WTC11 (cell line): ENCODE measurements at regions not wholly inside any gene's neighbourhood (a gene's known extent, or its start where the extent isn't known, plus 50 kb on each side); places are given as distances from the start of the nearest gene placed in this dataset.

Experiments
- ATAC-seq: fragments of 200-7000 bp; cut with Tn5 transposase; 2 replicates; pipeline ENCODE4 v1.10.0; 2021; ENCODE audit warnings: mild to moderate bottlenecking, moderate library complexity
- CTCF ChIA-PET: fragments of 300-600 bp; sonication (Branson Sonifier 250); formaldehyde crosslinking; loops from one replicate; lab custom pipeline; 2021; ENCODE audit warnings: antibody characterized with exemption; lab: Charles Lee
- POLR2A ChIA-PET: fragments of 350-600 bp; sonication (Branson Sonifier 250); formaldehyde crosslinking; loops from one replicate; lab custom pipeline; 2021; ENCODE audit warnings: antibody characterized with exemption; lab: Charles Lee
- DNase-seq: peaks from one replicate; pipeline ENCODE4 v3.0.0; 2021; ENCODE audit warnings: low spot score
- H3K27ac Mint-ChIP-seq: 2 replicates; pipeline ENCODE4 v1.8.0; 2021; ENCODE audit warnings: mixed read lengths
- H3K27me3 Mint-ChIP-seq: 2 replicates; pipeline ENCODE4 v1.8.0; 2021; ENCODE audit warnings: low read depth, mild to moderate bottlenecking, moderate library complexity, mixed read lengths
- H3K36me3 Mint-ChIP-seq: 2 replicates; pipeline ENCODE4 v1.8.0; 2021; ENCODE audit warnings: mixed read lengths
- H3K4me1 Mint-ChIP-seq: 2 replicates; pipeline ENCODE4 v1.8.0; 2022; ENCODE audit warnings: mixed read lengths
- H3K4me3 Mint-ChIP-seq: 2 replicates; pipeline ENCODE4 v1.8.0; 2021; ENCODE audit warnings: mild to moderate bottlenecking, moderate library complexity, mixed read lengths
- H3K9me3 Mint-ChIP-seq: 2 replicates; pipeline ENCODE4 v1.8.0; 2021; ENCODE audit warnings: mixed read lengths
- ELF4 ChIP-seq: sonication (generic); formaldehyde crosslinking; IDR thresholded peaks from 2 replicates; pipeline ENCODE4 v1.8.1; 2022; ENCODE audit warnings: low read depth, mild to moderate bottlenecking, moderate library complexity, missing genetic modification reagents
- HMGA2 ChIP-seq: fragments of 250-450 bp; sonication (Bioruptor Pico); IDR thresholded peaks from 2 replicates; pipeline ENCODE4 v1.4.0; 2021; ENCODE audit warnings: mild to moderate bottlenecking, moderate library complexity
- KAT7 ChIP-seq: sonication (generic); formaldehyde crosslinking; IDR thresholded peaks from 2 replicates; pipeline ENCODE4 v1.8.1; 2023; ENCODE audit warnings: missing genetic modification reagents, mild to moderate bottlenecking, borderline replicate concordance
- MYBL2 ChIP-seq: sonication (generic); formaldehyde crosslinking; IDR thresholded peaks from 2 replicates; pipeline ENCODE4 v1.8.1; 2023; ENCODE audit warnings: mild to moderate bottlenecking, moderate library complexity, missing genetic modification reagents
- NR1H2 ChIP-seq: sonication (generic); formaldehyde crosslinking; IDR thresholded peaks from 2 replicates; pipeline ENCODE4 v1.9.0; 2021; ENCODE audit warnings: mild to moderate bottlenecking, moderate library complexity, missing genetic modification reagents
- PRRX2 ChIP-seq: fragments of 250-450 bp; sonication (Bioruptor Pico); IDR thresholded peaks from 2 replicates; pipeline ENCODE4 v1.8.0; 2021; ENCODE audit warnings: mild to moderate bottlenecking
- RORB ChIP-seq: fragments of 250-450 bp; sonication (Bioruptor Pico); IDR thresholded peaks from 2 replicates; pipeline ENCODE4 v1.9.0; 2021; ENCODE audit warnings: mild to moderate bottlenecking
- SMAD4 ChIP-seq: sonication (generic); formaldehyde crosslinking; IDR thresholded peaks from 2 replicates; pipeline ENCODE4 v1.8.0; 2022; ENCODE audit warnings: mild to moderate bottlenecking, missing genetic modification reagents
- ZNF121 ChIP-seq: sonication (generic); formaldehyde crosslinking; IDR thresholded peaks from 2 replicates; pipeline ENCODE4 v1.8.0; 2023; ENCODE audit warnings: missing genetic modification reagents
- ZNF232 ChIP-seq: sonication (generic); formaldehyde crosslinking; IDR thresholded peaks from 2 replicates; pipeline ENCODE4 v1.8.0; 2022; ENCODE audit warnings: mild to moderate bottlenecking, missing genetic modification reagents
- TF ChIP-seq, protein P1 (sequence below): sonication (generic); formaldehyde crosslinking; IDR thresholded peaks from 2 replicates; pipeline ENCODE4 v1.8.1; 2023; ENCODE audit warnings: mild to moderate bottlenecking, missing genetic modification reagents, moderate library complexity
- TF ChIP-seq, protein P2 (sequence below): sonication (generic); formaldehyde crosslinking; IDR thresholded peaks from 2 replicates; pipeline ENCODE4 v1.8.1; 2023; ENCODE audit warnings: mild to moderate bottlenecking, missing genetic modification reagents
- TF ChIP-seq, protein P3 (sequence below): sonication (generic); formaldehyde crosslinking; conservative IDR thresholded peaks from 2 replicates; pipeline ENCODE4 v1.8.1; 2023; ENCODE audit warnings: mild to moderate bottlenecking, low read depth, missing genetic modification reagents, moderate library complexity
- TF ChIP-seq, protein P4 (sequence below): fragments of 250-450 bp; sonication (Bioruptor Pico); IDR thresholded peaks from 2 replicates; pipeline ENCODE4 v1.9.0; 2021; ENCODE audit warnings: mild to moderate bottlenecking
- TF ChIP-seq, protein P5 (sequence below): sonication (generic); formaldehyde crosslinking; IDR thresholded peaks from 2 replicates; pipeline ENCODE4 v1.8.0; 2022; ENCODE audit warnings: mild to moderate bottlenecking, missing genetic modification reagents
- TF ChIP-seq, protein P6 (sequence below): fragments of 250-450 bp; sonication (Bioruptor Pico); IDR thresholded peaks from 2 replicates; pipeline ENCODE4 v1.9.0; 2021; ENCODE audit warnings: mild to moderate bottlenecking
- TF ChIP-seq, protein P7 (sequence below): sonication (generic); formaldehyde crosslinking; IDR thresholded peaks from 2 replicates; pipeline ENCODE4 v1.8.1; 2023; ENCODE audit warnings: mild to moderate bottlenecking, moderate library complexity, missing genetic modification reagents
- TF ChIP-seq, protein P8 (sequence below): sonication (generic); formaldehyde crosslinking; IDR thresholded peaks from 2 replicates; pipeline ENCODE4 v1.8.1; 2022; ENCODE audit warnings: low read depth, mild to moderate bottlenecking, moderate library complexity, missing genetic modification reagents, borderline replicate concordance
- TF ChIP-seq, protein P9 (sequence below): sonication (generic); formaldehyde crosslinking; IDR thresholded peaks from 2 replicates; pipeline ENCODE4 v1.8.0; 2022; ENCODE audit warnings: missing genetic modification reagents

DNA sequence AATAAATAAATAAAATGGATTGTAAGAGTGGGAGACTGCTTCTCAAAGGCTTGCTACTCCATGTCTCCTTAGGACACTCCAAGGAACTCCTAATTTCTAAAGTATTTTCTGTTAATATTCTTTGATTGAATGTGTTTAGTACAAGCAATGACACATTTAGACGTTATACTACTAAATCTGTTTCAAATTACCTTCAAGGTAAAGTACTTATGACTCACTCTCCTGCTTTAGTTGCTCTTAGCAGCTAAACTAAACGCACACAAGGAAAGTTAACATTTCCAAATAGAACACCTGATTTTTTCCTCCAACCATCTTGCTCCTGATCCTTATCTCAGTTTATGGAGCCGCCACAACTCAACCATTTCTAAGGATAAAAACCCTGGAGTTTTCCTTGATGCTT lies 969.8 kb upstream of the ADGRL4 start (continued):
- TF ChIP-seq, protein P1, sequence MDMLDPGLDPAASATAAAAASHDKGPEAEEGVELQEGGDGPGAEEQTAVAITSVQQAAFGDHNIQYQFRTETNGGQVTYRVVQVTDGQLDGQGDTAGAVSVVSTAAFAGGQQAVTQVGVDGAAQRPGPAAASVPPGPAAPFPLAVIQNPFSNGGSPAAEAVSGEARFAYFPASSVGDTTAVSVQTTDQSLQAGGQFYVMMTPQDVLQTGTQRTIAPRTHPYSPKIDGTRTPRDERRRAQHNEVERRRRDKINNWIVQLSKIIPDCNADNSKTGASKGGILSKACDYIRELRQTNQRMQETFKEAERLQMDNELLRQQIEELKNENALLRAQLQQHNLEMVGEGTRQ (CRISPR knock-in tag) = no peak
- TF ChIP-seq SMAD4 (CRISPR knock-in tag) = no peak
- TF ChIP-seq RORB = no peak
- TF ChIP-seq KAT7 = no peak
- no peak for TF ChIP-seq MYBL2 (CRISPR knock-in tag)
- TF ChIP-seq, protein P2, sequence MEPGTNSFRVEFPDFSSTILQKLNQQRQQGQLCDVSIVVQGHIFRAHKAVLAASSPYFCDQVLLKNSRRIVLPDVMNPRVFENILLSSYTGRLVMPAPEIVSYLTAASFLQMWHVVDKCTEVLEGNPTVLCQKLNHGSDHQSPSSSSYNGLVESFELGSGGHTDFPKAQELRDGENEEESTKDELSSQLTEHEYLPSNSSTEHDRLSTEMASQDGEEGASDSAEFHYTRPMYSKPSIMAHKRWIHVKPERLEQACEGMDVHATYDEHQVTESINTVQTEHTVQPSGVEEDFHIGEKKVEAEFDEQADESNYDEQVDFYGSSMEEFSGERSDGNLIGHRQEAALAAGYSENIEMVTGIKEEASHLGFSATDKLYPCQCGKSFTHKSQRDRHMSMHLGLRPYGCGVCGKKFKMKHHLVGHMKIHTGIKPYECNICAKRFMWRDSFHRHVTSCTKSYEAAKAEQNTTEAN (CRISPR knock-in tag) = no peak

DNA sequence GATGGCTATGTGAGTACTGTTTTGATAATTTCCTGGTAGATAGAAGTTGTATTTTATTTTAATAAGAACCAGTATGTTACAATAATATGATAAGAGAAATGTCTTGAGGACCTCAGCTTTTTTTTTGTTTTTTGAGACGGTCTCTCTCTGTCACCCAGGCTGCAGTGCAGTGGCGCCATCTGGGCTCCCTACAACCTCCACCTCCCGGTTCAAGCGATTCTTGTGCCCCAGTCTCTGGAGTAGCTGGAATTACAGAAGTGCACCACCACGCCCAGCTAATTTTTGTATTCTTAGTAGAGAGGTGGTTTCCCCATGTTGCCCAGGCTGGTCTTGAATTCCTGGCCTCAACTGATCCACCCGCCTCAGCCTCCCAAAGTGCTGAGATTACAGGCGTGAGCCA lies 968.1 kb upstream of the ADGRL4 start:
- H3K4me3 Mint-ChIP-seq = no peak overlapping the region
- CTCF ChIA-PET = interaction anchor here (0.6 to 1.1 kb wide), 3 partner anchors 44 to 472 kb away, joined by 3 to 4 read pairs (median 3); no protein-coding TSS in a partner anchor
- peak; percentile 73 for ATAC-seq
- DNase-seq = peak; percentile 21
- no peaks in the 10 kb centered on the region for H3K27me3 Mint-ChIP-seq
- peaks cover 21% of the 10 kb centered on the region for H3K4me1 Mint-ChIP-seq
- H3K36me3 Mint-ChIP-seq = no peaks in the 10 kb centered on the region
- H3K27ac Mint-ChIP-seq = no peak overlapping the region
- POLR2A ChIA-PET = interaction anchor here (0.6 kb wide), 1 partner anchor 672 kb away, joined by 3 read pairs; no protein-coding TSS in a partner anchor
- no peaks in the 10 kb centered on the region for H3K9me3 Mint-ChIP-seq
- TF ChIP-seq, protein P3, sequence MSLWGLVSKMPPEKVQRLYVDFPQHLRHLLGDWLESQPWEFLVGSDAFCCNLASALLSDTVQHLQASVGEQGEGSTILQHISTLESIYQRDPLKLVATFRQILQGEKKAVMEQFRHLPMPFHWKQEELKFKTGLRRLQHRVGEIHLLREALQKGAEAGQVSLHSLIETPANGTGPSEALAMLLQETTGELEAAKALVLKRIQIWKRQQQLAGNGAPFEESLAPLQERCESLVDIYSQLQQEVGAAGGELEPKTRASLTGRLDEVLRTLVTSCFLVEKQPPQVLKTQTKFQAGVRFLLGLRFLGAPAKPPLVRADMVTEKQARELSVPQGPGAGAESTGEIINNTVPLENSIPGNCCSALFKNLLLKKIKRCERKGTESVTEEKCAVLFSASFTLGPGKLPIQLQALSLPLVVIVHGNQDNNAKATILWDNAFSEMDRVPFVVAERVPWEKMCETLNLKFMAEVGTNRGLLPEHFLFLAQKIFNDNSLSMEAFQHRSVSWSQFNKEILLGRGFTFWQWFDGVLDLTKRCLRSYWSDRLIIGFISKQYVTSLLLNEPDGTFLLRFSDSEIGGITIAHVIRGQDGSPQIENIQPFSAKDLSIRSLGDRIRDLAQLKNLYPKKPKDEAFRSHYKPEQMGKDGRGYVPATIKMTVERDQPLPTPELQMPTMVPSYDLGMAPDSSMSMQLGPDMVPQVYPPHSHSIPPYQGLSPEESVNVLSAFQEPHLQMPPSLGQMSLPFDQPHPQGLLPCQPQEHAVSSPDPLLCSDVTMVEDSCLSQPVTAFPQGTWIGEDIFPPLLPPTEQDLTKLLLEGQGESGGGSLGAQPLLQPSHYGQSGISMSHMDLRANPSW (CRISPR knock-in tag) = no peak
- TF ChIP-seq, protein P4, sequence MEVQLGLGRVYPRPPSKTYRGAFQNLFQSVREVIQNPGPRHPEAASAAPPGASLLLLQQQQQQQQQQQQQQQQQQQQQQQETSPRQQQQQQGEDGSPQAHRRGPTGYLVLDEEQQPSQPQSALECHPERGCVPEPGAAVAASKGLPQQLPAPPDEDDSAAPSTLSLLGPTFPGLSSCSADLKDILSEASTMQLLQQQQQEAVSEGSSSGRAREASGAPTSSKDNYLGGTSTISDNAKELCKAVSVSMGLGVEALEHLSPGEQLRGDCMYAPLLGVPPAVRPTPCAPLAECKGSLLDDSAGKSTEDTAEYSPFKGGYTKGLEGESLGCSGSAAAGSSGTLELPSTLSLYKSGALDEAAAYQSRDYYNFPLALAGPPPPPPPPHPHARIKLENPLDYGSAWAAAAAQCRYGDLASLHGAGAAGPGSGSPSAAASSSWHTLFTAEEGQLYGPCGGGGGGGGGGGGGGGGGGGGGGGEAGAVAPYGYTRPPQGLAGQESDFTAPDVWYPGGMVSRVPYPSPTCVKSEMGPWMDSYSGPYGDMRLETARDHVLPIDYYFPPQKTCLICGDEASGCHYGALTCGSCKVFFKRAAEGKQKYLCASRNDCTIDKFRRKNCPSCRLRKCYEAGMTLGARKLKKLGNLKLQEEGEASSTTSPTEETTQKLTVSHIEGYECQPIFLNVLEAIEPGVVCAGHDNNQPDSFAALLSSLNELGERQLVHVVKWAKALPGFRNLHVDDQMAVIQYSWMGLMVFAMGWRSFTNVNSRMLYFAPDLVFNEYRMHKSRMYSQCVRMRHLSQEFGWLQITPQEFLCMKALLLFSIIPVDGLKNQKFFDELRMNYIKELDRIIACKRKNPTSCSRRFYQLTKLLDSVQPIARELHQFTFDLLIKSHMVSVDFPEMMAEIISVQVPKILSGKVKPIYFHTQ (CRISPR knock-in tag) = no peak
- TF ChIP-seq, protein P5, sequence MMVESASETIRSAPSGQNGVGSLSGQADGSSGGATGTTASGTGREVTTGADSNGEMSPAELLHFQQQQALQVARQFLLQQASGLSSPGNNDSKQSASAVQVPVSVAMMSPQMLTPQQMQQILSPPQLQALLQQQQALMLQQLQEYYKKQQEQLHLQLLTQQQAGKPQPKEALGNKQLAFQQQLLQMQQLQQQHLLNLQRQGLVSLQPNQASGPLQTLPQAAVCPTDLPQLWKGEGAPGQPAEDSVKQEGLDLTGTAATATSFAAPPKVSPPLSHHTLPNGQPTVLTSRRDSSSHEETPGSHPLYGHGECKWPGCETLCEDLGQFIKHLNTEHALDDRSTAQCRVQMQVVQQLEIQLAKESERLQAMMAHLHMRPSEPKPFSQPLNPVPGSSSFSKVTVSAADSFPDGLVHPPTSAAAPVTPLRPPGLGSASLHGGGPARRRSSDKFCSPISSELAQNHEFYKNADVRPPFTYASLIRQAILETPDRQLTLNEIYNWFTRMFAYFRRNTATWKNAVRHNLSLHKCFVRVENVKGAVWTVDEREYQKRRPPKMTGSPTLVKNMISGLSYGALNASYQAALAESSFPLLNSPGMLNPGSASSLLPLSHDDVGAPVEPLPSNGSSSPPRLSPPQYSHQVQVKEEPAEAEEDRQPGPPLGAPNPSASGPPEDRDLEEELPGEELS = no peak
- TF ChIP-seq PRRX2 (no peak), HMGA2 (no peak), ZNF121 (no peak), NR1H2 (CRISPR knock-in tag) (no peak), ZNF232 (CRISPR knock-in tag) (no peak), ELF4 (no peak)
- TF ChIP-seq, protein P6, sequence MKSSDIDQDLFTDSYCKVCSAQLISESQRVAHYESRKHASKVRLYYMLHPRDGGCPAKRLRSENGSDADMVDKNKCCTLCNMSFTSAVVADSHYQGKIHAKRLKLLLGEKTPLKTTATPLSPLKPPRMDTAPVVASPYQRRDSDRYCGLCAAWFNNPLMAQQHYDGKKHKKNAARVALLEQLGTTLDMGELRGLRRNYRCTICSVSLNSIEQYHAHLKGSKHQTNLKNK (CRISPR knock-in tag) = no peak
- TF ChIP-seq, protein P7, sequence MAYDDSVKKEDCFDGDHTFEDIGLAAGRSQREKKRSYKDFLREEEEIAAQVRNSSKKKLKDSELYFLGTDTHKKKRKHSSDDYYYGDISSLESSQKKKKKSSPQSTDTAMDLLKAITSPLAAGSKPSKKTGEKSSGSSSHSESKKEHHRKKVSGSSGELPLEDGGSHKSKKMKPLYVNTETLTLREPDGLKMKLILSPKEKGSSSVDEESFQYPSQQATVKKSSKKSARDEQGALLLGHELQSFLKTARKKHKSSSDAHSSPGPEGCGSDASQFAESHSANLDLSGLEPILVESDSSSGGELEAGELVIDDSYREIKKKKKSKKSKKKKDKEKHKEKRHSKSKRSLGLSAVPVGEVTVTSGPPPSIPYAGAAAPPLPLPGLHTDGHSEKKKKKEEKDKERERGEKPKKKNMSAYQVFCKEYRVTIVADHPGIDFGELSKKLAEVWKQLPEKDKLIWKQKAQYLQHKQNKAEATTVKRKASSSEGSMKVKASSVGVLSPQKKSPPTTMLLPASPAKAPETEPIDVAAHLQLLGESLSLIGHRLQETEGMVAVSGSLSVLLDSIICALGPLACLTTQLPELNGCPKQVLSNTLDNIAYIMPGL (CRISPR knock-in tag) = no peak
- TF ChIP-seq, protein P8, sequence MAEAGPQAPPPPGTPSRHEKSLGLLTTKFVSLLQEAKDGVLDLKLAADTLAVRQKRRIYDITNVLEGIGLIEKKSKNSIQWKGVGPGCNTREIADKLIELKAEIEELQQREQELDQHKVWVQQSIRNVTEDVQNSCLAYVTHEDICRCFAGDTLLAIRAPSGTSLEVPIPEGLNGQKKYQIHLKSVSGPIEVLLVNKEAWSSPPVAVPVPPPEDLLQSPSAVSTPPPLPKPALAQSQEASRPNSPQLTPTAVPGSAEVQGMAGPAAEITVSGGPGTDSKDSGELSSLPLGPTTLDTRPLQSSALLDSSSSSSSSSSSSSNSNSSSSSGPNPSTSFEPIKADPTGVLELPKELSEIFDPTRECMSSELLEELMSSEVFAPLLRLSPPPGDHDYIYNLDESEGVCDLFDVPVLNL (CRISPR knock-in tag) = no peak
- TF ChIP-seq, protein P9, sequence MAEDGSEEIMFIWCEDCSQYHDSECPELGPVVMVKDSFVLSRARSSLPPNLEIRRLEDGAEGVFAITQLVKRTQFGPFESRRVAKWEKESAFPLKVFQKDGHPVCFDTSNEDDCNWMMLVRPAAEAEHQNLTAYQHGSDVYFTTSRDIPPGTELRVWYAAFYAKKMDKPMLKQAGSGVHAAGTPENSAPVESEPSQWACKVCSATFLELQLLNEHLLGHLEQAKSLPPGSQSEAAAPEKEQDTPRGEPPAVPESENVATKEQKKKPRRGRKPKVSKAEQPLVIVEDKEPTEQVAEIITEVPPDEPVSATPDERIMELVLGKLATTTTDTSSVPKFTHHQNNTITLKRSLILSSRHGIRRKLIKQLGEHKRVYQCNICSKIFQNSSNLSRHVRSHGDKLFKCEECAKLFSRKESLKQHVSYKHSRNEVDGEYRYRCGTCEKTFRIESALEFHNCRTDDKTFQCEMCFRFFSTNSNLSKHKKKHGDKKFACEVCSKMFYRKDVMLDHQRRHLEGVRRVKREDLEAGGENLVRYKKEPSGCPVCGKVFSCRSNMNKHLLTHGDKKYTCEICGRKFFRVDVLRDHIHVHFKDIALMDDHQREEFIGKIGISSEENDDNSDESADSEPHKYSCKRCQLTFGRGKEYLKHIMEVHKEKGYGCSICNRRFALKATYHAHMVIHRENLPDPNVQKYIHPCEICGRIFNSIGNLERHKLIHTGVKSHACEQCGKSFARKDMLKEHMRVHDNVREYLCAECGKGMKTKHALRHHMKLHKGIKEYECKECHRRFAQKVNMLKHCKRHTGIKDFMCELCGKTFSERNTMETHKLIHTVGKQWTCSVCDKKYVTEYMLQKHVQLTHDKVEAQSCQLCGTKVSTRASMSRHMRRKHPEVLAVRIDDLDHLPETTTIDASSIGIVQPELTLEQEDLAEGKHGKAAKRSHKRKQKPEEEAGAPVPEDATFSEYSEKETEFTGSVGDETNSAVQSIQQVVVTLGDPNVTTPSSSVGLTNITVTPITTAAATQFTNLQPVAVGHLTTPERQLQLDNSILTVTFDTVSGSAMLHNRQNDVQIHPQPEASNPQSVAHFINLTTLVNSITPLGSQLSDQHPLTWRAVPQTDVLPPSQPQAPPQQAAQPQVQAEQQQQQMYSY = no peak
